GM12864 (cell line): ENCODE measurements at regions not wholly inside any gene's neighbourhood (a gene's known extent, or its start where the extent isn't known, plus 50 kb on each side); places are given as distances from the start of the nearest gene placed in this dataset.

Source experiments
- DNase-seq: peaks from one replicate; pipeline ENCODE4 v3.0.0-alpha.2; 2011; ENCODE audit warnings: low read depth
- H3K4me3 ChIP-seq: 2 replicates; pipeline ENCODE4 v1.5.1; 2011; ENCODE audit warnings: mild to moderate bottlenecking, low read depth, low read length, control low read depth
- TF ChIP-seq, protein P1 (sequence below): IDR thresholded peaks from 2 replicates; pipeline ENCODE4 v1.5.1; 2011; ENCODE audit warnings: low read depth, mild to moderate bottlenecking, moderate library complexity, low read length, control low read depth, inconsistent platforms; ENCODE audit errors: missing control alignments

- DNase-seq: no peak
- H3K4me3 ChIP-seq: no peak overlapping the region
- TF ChIP-seq, protein P1, sequence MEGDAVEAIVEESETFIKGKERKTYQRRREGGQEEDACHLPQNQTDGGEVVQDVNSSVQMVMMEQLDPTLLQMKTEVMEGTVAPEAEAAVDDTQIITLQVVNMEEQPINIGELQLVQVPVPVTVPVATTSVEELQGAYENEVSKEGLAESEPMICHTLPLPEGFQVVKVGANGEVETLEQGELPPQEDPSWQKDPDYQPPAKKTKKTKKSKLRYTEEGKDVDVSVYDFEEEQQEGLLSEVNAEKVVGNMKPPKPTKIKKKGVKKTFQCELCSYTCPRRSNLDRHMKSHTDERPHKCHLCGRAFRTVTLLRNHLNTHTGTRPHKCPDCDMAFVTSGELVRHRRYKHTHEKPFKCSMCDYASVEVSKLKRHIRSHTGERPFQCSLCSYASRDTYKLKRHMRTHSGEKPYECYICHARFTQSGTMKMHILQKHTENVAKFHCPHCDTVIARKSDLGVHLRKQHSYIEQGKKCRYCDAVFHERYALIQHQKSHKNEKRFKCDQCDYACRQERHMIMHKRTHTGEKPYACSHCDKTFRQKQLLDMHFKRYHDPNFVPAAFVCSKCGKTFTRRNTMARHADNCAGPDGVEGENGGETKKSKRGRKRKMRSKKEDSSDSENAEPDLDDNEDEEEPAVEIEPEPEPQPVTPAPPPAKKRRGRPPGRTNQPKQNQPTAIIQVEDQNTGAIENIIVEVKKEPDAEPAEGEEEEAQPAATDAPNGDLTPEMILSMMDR: no peak
Measured at GRCh38 chr14:66291756-66292155, 194.4 kb upstream of the CCDC196 start.

- H3K4me3 ChIP-seq: no peak overlapping the region
- no peak for DNase-seq
- TF ChIP-seq, protein P1: no peak
Measured at GRCh38 chr14:66293533-66294105, 192.6 kb upstream of the CCDC196 start.

GRCh38 chr14:66295386-66295785, 190.8 kb upstream of the CCDC196 start:
- no peak overlapping the region for H3K4me3 ChIP-seq
- DNase-seq: no peak
- TF ChIP-seq, protein P1: no peak

DNA sequence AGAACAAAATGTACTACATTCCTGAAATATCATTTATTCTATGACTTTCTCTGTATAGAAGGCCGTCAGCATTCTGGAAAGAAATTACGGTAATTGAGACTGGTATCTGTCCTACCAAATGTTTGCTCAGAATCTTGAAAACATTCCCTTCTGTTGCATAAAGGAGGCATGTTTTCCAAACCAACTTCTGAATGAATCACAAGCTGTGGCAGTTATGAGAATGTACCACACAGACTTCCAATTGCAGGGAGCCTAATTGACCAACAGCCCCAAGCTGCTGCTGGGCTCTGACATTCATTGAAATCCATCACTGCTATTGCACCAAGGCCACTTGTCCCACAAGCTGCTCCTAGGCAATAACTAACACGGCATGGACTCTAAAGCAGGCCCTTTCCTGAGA, 185.3 kb upstream of the CCDC196 start:
- H3K4me3 ChIP-seq: no peak overlapping the region
- TF ChIP-seq, protein P1: no peak
- DNase-seq: no peak

GRCh38 chr14:66306101-66306500, 180.1 kb upstream of the CCDC196 start:
- TF ChIP-seq, protein P1: no peak
- H3K4me3 ChIP-seq: no peak overlapping the region
- no peak for DNase-seq

GRCh38 chr14:66311058-66311457, 175.1 kb upstream of the CCDC196 start:
- H3K4me3 ChIP-seq: no peak overlapping the region
- DNase-seq: no peak
- TF ChIP-seq, protein P1: no peak

- H3K4me3 ChIP-seq: no peak overlapping the region
- DNase-seq: no peak
- TF ChIP-seq, protein P1: no peak
Measured at GRCh38 chr14:66311990-66312389, 174.2 kb upstream of the CCDC196 start.
